Stomach (tissue), 4 donors: ENCODE measurements at regions not wholly inside any gene's neighbourhood (a gene's known extent, or its start where the extent isn't known, plus 50 kb on each side); places are given as distances from the start of the nearest gene placed in this dataset.

ENCODE experiments used
- EP300 ChIP-seq: sonication (generic); formaldehyde crosslinking; IDR thresholded peaks from one replicate; pipeline ENCODE4 v1.6.1; 2017; ENCODE audit warnings: antibody characterized with exemption
- POLR2A ChIP-seq, 4 donors: fragments of 450-650 bp; IDR thresholded peaks; one replicate each; pipeline ENCODE4 v1.6.1; 2016; ENCODE audit warnings: antibody characterized with exemption in 4 of 4, control low read depth in 2 of 4, mild to moderate bottlenecking in 1 of 4, moderate library complexity in 1 of 4

DNA sequence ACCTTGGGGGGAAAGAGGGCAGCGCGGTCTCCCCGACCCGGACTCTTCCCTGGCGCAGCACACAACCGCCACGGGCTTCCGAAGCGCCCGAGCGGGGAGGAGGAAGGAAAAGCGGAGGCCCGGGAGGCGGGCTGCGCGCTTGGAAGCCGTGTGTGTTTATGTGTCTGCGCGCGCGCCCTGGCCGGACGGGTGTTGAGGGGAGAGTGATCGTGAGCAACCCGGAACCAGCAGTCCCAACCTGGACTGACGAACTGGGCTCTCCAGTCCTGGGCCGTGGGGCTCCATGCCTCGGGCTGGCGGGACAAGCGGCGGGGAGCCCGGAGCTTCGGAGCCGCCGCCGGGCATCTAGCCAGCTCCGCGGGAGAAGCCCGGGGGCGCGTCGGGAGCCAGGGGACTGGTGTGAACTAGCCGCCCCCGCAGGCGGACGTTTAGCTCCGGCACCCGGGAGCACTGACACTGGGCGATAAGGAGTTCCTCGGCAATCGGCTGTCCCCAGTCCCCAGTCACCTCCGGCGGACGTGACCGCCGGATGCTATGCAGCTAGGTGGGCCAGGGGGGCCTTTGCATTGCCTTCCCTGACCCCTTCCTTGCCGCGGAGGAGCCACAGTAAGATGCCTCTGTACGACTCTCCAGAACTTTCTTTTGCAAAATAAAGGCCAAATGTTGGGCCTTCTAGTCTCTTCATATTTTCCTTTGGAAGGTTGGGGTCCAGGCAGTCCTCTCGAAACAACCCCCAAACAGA lies 74.8 kb upstream of the BCOR start:
- TF ChIP-seq EP300 (no peak), POLR2A (IDR thresholded peaks at IDR 0.05) (no peak)
